K562 (cell line): ENCODE measurements at regions not wholly inside any gene's neighbourhood (a gene's known extent, or its start where the extent isn't known, plus 50 kb on each side); places are given as distances from the start of the nearest gene placed in this dataset.

Experiments
- ATAC-seq: fragments of 200-7000 bp; cut with Tn5 transposase; 3 replicates; pipeline ENCODE4 v1.9.1; 2020; ENCODE audit warnings: moderate library complexity
- BruUV-seq: library from RNA; stranded (reverse); fragments of 400-500 nt; replicated peaks from 2 replicates; lab custom pipeline; 2021; lab: Mats Ljungman, UMichigan
- CTCF ChIA-PET: fragments of 300-600 bp; formaldehyde crosslinking; extraction: SDS; loops from one replicate; lab custom pipeline; 2021; ENCODE audit warnings: low intra/inter-chr PET ratio; lab: Yijun Ruan, JAX
- POLR2A ChIA-PET: fragments of 300-600, 350-650 bp; sonication (Branson Sonifier 250); formaldehyde crosslinking; extraction: SDS; loops from one replicate; lab custom pipeline; 2021; ENCODE audit warnings: antibody characterized with exemption, inconsistent platforms; lab: Yijun Ruan, JAX
- DNase-seq, 4 experiments: peaks; one replicate each; pipeline versions ENCODE4 v3.0.0 to v3.0.0-alpha.2; 2011 to 2018; ENCODE audit warnings: low spot score in 3 of 4, mixed read lengths in 3 of 4; ENCODE audit errors: extremely low read depth in 1 of 4
- FAIRE-seq: peaks from 2 replicates; lab custom pipeline; 2011; peaks lifted over from hg19 to GRCh38; lab: Jason Lieb, UNC
- H2AFZ ChIP-seq: 2 replicates; pipeline ENCODE4 v1.6.0; 2011; ENCODE audit warnings: low read depth, low read length, control low read depth, inconsistent platforms
- H3K27ac ChIP-seq: fragments of 200-600 bp; 3 replicates; pipeline ENCODE4 v1.8.0; 2011; ENCODE audit warnings: low read depth, mild to moderate bottlenecking, control low read depth, inconsistent platforms, low read length, moderate library complexity, mixed read lengths; ENCODE audit errors: extremely low read depth
- H3K27me3 ChIP-seq, 2 experiments: fragments of 300-600 bp in 1 of 2; 2 replicates in 1 of 2; 3 replicates in 1 of 2; pipeline versions ENCODE4 v1.6.0 to v1.8.0; 2011; ENCODE audit warnings: inconsistent platforms in 2 of 2, low read length in 2 of 2, mild to moderate bottlenecking in 1 of 2, mixed read lengths in 1 of 2, moderate library complexity in 1 of 2; ENCODE audit not compliant: control insufficient read depth in 2 of 2, insufficient read depth in 2 of 2
- H3K36me3 ChIP-seq: fragments of 300-600 bp; 3 replicates; pipeline ENCODE4 v1.8.0; 2011; ENCODE audit warnings: mild to moderate bottlenecking, low read length, inconsistent platforms; ENCODE audit not compliant: control insufficient read depth, insufficient read depth
- H3K4me1 ChIP-seq, 2 experiments: fragments of 200-600 bp in 1 of 2; replicated peaks in 1 of 2; 2 replicates in 1 of 2; 3 replicates in 1 of 2; pipeline versions ENCODE4 v1.5.1 to v1.8.0; 2011; ENCODE audit warnings: inconsistent platforms in 2 of 2, low read length in 2 of 2, mild to moderate bottlenecking in 1 of 2, mixed read lengths in 1 of 2, moderate library complexity in 1 of 2; ENCODE audit not compliant: control insufficient read depth in 2 of 2, insufficient read depth in 2 of 2
- H3K4me2 ChIP-seq: 2 replicates; pipeline ENCODE4 v1.6.1; 2011; ENCODE audit warnings: low read length, control low read depth, inconsistent platforms, mixed read lengths; ENCODE audit not compliant: insufficient read depth
- H3K4me3 ChIP-seq: fragments of 200-600 bp; sonication (generic), shearing (Covaris generic); 2 replicates; pipeline ENCODE4 v1.5.1; 2016; ENCODE audit warnings: control low read depth, inconsistent platforms
- H3K79me2 ChIP-seq: fragments of 200-600 bp; 3 replicates; pipeline ENCODE4 v1.8.0; 2011; ENCODE audit warnings: low read length, inconsistent platforms; ENCODE audit not compliant: control insufficient read depth, insufficient read depth
- H3K9ac ChIP-seq, 2 experiments: 2 replicates each; pipeline versions ENCODE4 v1.6.0 to v1.6.1; 2011; ENCODE audit warnings: low read depth in 2 of 2, low read length in 2 of 2, control low read depth in 1 of 2, inconsistent platforms in 1 of 2, mild to moderate bottlenecking in 1 of 2, mixed read lengths in 1 of 2; ENCODE audit not compliant: insufficient read depth in 1 of 2
- H3K9me1 ChIP-seq: one replicate; pipeline ENCODE4 v1.6.0; 2011; ENCODE audit warnings: inconsistent platforms, mild to moderate bottlenecking, low read length, moderate library complexity; ENCODE audit not compliant: control insufficient read depth, insufficient read depth
- H3K9me3 ChIP-seq: replicated peaks from 2 replicates; pipeline ENCODE4 v1.5.1; 2011; ENCODE audit warnings: low read depth, low read length, inconsistent platforms; ENCODE audit not compliant: control insufficient read depth, insufficient read depth
- H4K20me1 ChIP-seq: replicated peaks from 2 replicates; pipeline ENCODE4 v1.6.1; 2011; ENCODE audit warnings: low read length, inconsistent platforms, mixed read lengths; ENCODE audit not compliant: control insufficient read depth, insufficient read depth
- LCOR ChIP-seq: sonication (generic); formaldehyde crosslinking; IDR thresholded peaks from 2 replicates; pipeline ENCODE4 v1.8.0; 2022; ENCODE audit warnings: mild to moderate bottlenecking, missing genetic modification reagents
- ZFX ChIP-seq: sonication (generic); formaldehyde crosslinking; IDR thresholded peaks from 2 replicates; pipeline ENCODE4 v1.8.0; 2022; ENCODE audit warnings: mild to moderate bottlenecking, missing genetic modification reagents, moderate library complexity
- ZNF239 ChIP-seq: fragments of 250-450 bp; sonication (Bioruptor Pico); IDR thresholded peaks from 2 replicates; pipeline ENCODE4 v1.4.0; 2020; ENCODE audit warnings: mild to moderate bottlenecking
- ZNF282 ChIP-seq: sonication (generic); formaldehyde crosslinking; IDR thresholded peaks from 2 replicates; pipeline ENCODE4 v1.8.1; 2023; ENCODE audit warnings: missing genetic modification reagents
- ZNF785 ChIP-seq: fragments of 250-450 bp; sonication (Bioruptor Pico); IDR thresholded peaks from 2 replicates; pipeline ENCODE4 v1.4.0; 2020; ENCODE audit warnings: mild to moderate bottlenecking
- WGBS: fragments of 100-300 bp; shearing (Covaris generic); methylation state at CpG from one replicate; pipeline ENCODE4 v1.1.6; 2016; ENCODE audit warnings: low coverage, mixed read lengths; ENCODE audit not compliant: insufficient coverage; ENCODE audit errors: missing lambda C conversion rate; 5-methylcytosine and 5-hydroxymethylcytosine counted together
- in situ Hi-C: fragments of 300-500 bp; cut with MboI; formaldehyde crosslinking; loops from 4 replicates; pipeline ENCODE4 v1.15.0; 2018; ENCODE audit warnings: inconsistent platforms, mixed read lengths
- intact Hi-C: fragments of 100-400 bp; cut with micrococcal nuclease; formaldehyde crosslinking; loops from 2 replicates; pipeline ENCODE4 v1.14.2; 2022
- TF ChIP-seq, protein P1 (sequence below), 3 experiments: fragments of 200-800 bp in 1 of 3; fragments of 250-450 bp in 1 of 3; fragments of 450-650 bp in 1 of 3; sonication (Bioruptor Pico) in 1 of 3; sonication (Bioruptor generic) in 1 of 3; formaldehyde crosslinking in 1 of 3; IDR thresholded peaks; 2 replicates each; pipeline versions ENCODE4 v1.6.1 to v1.8.0; 2016 to 2022; ENCODE audit warnings: mild to moderate bottlenecking in 2 of 3, missing genetic modification characterization in 2 of 3, missing compliant biosample characterization in 1 of 3, moderate library complexity in 1 of 3
- TF ChIP-seq, protein P2 (sequence below): fragments of 250-450 bp; sonication (Bioruptor Pico); IDR thresholded peaks from 2 replicates; pipeline ENCODE4 v1.5.0; 2022; ENCODE audit warnings: mild to moderate bottlenecking

DNA sequence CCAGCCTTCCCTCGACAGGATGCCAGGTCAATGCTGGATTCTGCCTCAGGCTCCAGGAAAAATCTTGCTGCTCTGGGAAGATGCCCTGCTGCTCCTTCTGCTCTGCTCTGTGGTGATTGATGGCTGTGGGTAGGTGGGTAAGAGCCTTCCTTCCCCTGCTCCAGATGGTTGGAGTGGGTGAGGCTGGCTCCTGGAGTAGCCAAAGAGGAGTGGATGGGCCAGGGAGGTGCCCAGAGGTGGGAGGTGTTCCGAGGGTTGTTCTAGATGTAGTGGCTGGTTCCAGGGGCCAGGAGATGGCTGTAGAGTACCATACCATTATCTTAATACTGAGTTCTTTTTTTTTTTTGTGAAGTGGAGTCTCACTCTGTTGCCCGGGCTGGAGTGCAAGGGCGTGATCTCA is 99.6 kb upstream of the THY1 start:
- Histone ChIP-seq H3K36me3 (no peaks in the 10 kb centered on the region), H3K27ac (no peak overlapping the region), H3K9ac (no peak overlapping the region), H3K4me2 (no peak overlapping the region), H2AFZ (no peak overlapping the region), H3K9me1 (no peaks in the 10 kb centered on the region), H4K20me1 (peaks cover 9% of the 10 kb centered on the region; the same call in 1 of the 2 replicates), H3K27me3 (peaks cover 12 to 58% of the 10 kb centered on the region in 2 experiments), H3K9me3 (no peaks in the 10 kb centered on the region), H3K4me3 (no peak overlapping the region), H3K4me1 (no peaks in the 10 kb centered on the region), H3K79me2 (no peaks in the 10 kb centered on the region)
- BruUV-seq, result no TSS peak
- CTCF ChIA-PET, result interaction anchor here (0.6 to 0.7 kb wide), 2 partner anchors 207 to 402 kb away, joined by 3 to 4 read pairs; no protein-coding TSS in a partner anchor
- WGBS, result 0% methylated on average over 4 of the region's 4 CpGs
- in situ Hi-C loops (no loop called here), intact Hi-C loops (no loop called here)
- TF ChIP-seq, protein P1, sequence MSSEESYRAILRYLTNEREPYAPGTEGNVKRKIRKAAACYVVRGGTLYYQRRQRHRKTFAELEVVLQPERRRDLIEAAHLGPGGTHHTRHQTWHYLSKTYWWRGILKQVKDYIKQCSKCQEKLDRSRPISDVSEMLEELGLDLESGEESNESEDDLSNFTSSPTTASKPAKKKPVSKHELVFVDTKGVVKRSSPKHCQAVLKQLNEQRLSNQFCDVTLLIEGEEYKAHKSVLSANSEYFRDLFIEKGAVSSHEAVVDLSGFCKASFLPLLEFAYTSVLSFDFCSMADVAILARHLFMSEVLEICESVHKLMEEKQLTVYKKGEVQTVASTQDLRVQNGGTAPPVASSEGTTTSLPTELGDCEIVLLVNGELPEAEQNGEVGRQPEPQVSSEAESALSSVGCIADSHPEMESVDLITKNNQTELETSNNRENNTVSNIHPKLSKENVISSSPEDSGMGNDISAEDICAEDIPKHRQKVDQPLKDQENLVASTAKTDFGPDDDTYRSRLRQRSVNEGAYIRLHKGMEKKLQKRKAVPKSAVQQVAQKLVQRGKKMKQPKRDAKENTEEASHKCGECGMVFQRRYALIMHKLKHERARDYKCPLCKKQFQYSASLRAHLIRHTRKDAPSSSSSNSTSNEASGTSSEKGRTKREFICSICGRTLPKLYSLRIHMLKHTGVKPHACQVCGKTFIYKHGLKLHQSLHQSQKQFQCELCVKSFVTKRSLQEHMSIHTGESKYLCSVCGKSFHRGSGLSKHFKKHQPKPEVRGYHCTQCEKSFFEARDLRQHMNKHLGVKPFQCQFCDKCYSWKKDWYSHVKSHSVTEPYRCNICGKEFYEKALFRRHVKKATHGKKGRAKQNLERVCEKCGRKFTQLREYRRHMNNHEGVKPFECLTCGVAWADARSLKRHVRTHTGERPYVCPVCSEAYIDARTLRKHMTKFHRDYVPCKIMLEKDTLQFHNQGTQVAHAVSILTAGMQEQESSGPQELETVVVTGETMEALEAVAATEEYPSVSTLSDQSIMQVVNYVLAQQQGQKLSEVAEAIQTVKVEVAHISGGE (CRISPR knock-in tag; IDR thresholded peaks at IDR 0.05), result no peak
- TF ChIP-seq, protein P2, sequence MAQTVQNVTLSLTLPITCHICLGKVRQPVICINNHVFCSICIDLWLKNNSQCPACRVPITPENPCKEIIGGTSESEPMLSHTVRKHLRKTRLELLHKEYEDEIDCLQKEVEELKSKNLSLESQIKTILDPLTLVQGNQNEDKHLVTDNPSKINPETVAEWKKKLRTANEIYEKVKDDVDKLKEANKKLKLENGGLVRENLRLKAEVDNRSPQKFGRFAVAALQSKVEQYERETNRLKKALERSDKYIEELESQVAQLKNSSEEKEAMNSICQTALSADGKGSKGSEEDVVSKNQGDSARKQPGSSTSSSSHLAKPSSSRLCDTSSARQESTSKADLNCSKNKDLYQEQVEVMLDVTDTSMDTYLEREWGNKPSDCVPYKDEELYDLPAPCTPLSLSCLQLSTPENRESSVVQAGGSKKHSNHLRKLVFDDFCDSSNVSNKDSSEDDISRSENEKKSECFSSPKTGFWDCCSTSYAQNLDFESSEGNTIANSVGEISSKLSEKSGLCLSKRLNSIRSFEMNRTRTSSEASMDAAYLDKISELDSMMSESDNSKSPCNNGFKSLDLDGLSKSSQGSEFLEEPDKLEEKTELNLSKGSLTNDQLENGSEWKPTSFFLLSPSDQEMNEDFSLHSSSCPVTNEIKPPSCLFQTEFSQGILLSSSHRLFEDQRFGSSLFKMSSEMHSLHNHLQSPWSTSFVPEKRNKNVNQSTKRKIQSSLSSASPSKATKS, result no peak
- TF ChIP-seq ZNF239 (no peak), ZNF282 (CRISPR knock-in tag) (no peak), LCOR (CRISPR knock-in tag) (no peak), ZFX (no peak), ZNF785 (CRISPR knock-in tag) (no peak)
- POLR2A ChIA-PET, result no interaction called here
- no peak for FAIRE-seq
- no peak for ATAC-seq
- DNase-seq, result no peak
